Astrocyte (in vitro differentiated cells and primary cell): ENCODE measurements at regions not wholly inside any gene's neighbourhood (a gene's known extent, or its start where the extent isn't known, plus 50 kb on each side); places are given as distances from the start of the nearest gene placed in this dataset.

ENCODE experiments used
- CTCF ChIP-seq: IDR thresholded peaks from 2 replicates; pipeline ENCODE4 v1.5.1; 2011; ENCODE audit warnings: low read depth, mild to moderate bottlenecking, inconsistent platforms, low read length, moderate library complexity; ENCODE audit not compliant: insufficient read depth
- EZH2 ChIP-seq: IDR thresholded peaks from 2 replicates; pipeline ENCODE4 v1.6.1; 2012; ENCODE audit warnings: mild to moderate bottlenecking, low read length, inconsistent platforms; ENCODE audit not compliant: insufficient read depth

GRCh38 chr5:125450771-125451170, 704.3 kb upstream of the ZNF608 start:
- TF ChIP-seq CTCF (no peak), EZH2 (no peak)
